HEK293 (cell line): ENCODE measurements at regions not wholly inside any gene's neighbourhood (a gene's known extent, or its start where the extent isn't known, plus 50 kb on each side); places are given as distances from the start of the nearest gene placed in this dataset.

ENCODE experiments used
- MYNN ChIP-seq: fragments of 450-650 bp; formaldehyde crosslinking; IDR thresholded peaks from 2 replicates; pipeline ENCODE4 v1.5.1; 2016; ENCODE audit warnings: missing biosample characterization, missing genetic modification characterization, borderline replicate concordance
- ZNF121 ChIP-seq: fragments of 450-650 bp; formaldehyde crosslinking; IDR thresholded peaks from 2 replicates; pipeline ENCODE4 v1.5.1; 2016; ENCODE audit warnings: missing biosample characterization, missing genetic modification characterization
- ZNF391 ChIP-seq: fragments of 450-650 bp; formaldehyde crosslinking; IDR thresholded peaks from 2 replicates; pipeline ENCODE4 v1.5.1; 2016; ENCODE audit warnings: low read depth, missing biosample characterization, missing genetic modification characterization, borderline replicate concordance
- TF ChIP-seq, protein P1 (sequence below): IDR thresholded peaks from 2 replicates; pipeline ENCODE4 v1.6.1; 2011; ENCODE audit warnings: mild to moderate bottlenecking, low read depth, low read length, borderline replicate concordance
- TF ChIP-seq, protein P2 (sequence below): fragments of 450-650 bp; formaldehyde crosslinking; IDR thresholded peaks from 2 replicates; pipeline ENCODE4 v1.5.1; 2016; ENCODE audit warnings: missing biosample characterization, missing genetic modification characterization

DNA sequence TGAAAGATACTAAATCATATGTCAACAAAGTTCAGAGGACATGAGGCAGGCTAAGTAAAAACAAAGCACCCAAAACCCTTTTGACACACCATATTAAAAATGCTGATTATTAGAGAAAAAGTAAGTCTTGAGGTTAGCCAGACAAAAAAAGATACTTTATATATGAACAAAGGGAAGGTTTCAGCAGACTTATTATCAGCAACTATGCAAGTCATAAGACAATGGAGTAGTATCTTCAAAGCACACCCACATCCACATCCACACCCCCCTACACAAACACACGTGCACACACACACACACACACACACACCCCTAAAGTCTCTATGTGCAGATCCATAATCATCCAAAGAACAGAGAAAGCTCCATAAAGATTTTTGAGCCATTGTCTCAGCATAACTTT, 1373.9 kb upstream of the CELF2 start:
- TF ChIP-seq, protein P1, sequence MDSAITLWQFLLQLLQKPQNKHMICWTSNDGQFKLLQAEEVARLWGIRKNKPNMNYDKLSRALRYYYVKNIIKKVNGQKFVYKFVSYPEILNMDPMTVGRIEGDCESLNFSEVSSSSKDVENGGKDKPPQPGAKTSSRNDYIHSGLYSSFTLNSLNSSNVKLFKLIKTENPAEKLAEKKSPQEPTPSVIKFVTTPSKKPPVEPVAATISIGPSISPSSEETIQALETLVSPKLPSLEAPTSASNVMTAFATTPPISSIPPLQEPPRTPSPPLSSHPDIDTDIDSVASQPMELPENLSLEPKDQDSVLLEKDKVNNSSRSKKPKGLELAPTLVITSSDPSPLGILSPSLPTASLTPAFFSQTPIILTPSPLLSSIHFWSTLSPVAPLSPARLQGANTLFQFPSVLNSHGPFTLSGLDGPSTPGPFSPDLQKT = no peak
- TF ChIP-seq ZNF121 = no peak
- TF ChIP-seq, protein P2, sequence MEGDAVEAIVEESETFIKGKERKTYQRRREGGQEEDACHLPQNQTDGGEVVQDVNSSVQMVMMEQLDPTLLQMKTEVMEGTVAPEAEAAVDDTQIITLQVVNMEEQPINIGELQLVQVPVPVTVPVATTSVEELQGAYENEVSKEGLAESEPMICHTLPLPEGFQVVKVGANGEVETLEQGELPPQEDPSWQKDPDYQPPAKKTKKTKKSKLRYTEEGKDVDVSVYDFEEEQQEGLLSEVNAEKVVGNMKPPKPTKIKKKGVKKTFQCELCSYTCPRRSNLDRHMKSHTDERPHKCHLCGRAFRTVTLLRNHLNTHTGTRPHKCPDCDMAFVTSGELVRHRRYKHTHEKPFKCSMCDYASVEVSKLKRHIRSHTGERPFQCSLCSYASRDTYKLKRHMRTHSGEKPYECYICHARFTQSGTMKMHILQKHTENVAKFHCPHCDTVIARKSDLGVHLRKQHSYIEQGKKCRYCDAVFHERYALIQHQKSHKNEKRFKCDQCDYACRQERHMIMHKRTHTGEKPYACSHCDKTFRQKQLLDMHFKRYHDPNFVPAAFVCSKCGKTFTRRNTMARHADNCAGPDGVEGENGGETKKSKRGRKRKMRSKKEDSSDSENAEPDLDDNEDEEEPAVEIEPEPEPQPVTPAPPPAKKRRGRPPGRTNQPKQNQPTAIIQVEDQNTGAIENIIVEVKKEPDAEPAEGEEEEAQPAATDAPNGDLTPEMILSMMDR (tag by site-specific recombination) = no peak
- TF ChIP-seq MYNN = no peak
- TF ChIP-seq ZNF391 = no peak
